ENCODE measurements at regions not wholly inside any gene's neighbourhood (a gene's known extent, or its start where the extent isn't known, plus 50 kb on each side); places are given as distances from the start of the nearest gene placed in this dataset.

DNA sequence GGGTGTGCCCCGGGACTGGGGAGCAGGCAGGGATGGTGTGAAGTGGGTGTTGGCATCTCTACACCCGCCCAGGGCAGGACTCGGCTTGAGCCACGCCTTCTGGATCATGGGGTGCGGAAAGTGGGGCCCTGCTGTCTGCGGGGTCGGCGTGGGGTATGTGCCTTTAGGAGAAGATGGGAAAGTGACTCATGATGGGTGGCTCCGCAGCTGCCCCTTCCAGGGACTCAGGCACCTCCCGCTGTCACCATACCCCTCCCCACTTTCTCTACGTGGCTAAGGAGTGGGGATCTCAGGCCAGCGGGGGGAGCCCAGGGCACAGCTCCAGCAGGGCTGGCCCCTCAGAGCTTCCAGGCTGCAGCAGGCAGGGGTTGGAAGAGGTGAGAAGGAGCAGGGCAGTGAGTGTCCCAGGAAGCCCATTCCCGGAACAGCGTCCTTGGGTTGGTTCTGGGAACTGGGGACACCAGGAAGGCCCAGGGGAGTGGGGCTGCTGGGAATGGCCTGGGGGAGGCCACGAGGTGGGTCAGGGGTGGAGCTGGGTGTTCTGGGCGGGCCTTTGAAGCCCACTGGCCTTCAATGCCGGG, 102.9 kb upstream of the FGF3 start:
- TF ChIP-seq, protein P1, sequence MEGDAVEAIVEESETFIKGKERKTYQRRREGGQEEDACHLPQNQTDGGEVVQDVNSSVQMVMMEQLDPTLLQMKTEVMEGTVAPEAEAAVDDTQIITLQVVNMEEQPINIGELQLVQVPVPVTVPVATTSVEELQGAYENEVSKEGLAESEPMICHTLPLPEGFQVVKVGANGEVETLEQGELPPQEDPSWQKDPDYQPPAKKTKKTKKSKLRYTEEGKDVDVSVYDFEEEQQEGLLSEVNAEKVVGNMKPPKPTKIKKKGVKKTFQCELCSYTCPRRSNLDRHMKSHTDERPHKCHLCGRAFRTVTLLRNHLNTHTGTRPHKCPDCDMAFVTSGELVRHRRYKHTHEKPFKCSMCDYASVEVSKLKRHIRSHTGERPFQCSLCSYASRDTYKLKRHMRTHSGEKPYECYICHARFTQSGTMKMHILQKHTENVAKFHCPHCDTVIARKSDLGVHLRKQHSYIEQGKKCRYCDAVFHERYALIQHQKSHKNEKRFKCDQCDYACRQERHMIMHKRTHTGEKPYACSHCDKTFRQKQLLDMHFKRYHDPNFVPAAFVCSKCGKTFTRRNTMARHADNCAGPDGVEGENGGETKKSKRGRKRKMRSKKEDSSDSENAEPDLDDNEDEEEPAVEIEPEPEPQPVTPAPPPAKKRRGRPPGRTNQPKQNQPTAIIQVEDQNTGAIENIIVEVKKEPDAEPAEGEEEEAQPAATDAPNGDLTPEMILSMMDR (IDR thresholded peaks at IDR 0.05; ENCODE audit: control extremely low read depth in 1 of 3, insufficient read depth in 1 of 3, low read depth in 1 of 3, low read length in 3 of 3), result no peak
- TF ChIP-seq TCF12 (IDR thresholded peaks at IDR 0.05; ENCODE audit: low read depth, low read length), result no peak
- TF ChIP-seq, protein P2, sequence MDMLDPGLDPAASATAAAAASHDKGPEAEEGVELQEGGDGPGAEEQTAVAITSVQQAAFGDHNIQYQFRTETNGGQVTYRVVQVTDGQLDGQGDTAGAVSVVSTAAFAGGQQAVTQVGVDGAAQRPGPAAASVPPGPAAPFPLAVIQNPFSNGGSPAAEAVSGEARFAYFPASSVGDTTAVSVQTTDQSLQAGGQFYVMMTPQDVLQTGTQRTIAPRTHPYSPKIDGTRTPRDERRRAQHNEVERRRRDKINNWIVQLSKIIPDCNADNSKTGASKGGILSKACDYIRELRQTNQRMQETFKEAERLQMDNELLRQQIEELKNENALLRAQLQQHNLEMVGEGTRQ (IDR thresholded peaks at IDR 0.05; ENCODE audit: low read length), result no peak
